ENCODE measurements at regions not wholly inside any gene's neighbourhood (a gene's known extent, or its start where the extent isn't known, plus 50 kb on each side); places are given as distances from the start of the nearest gene placed in this dataset.

GRCh38 chr7:84271543-84271942 is 77.0 kb upstream of the SEMA3A start:
- Histone ChIP-seq H3K4me3 (no peak overlapping the region), H3K36me3 (ENCODE audit: control insufficient read depth in 2 of 2, insufficient read depth in 2 of 2, low read length in 1 of 2) (no peaks in the 10 kb centered on the region), H3K4me2 (ENCODE audit: control insufficient read depth, insufficient read depth) (no peak overlapping the region), H2AFZ (ENCODE audit: control insufficient read depth, low read depth, low read length) (no peak overlapping the region), H4K20me1 (ENCODE audit: control insufficient read depth, insufficient read depth) (no peaks in the 10 kb centered on the region), H3K9me3 (replicated peaks; ENCODE audit: control insufficient read depth, insufficient read depth, low read length) (no peaks in the 10 kb centered on the region), H3K27ac (ENCODE audit: control insufficient read depth, insufficient read depth) (no peak overlapping the region), H3K4me1 (ENCODE audit: control insufficient read depth, insufficient read depth, low read length) (no peaks in the 10 kb centered on the region), H3K79me2 (ENCODE audit: control insufficient read depth, insufficient read depth, low read length) (no peaks in the 10 kb centered on the region), H3K9ac (ENCODE audit: control insufficient read depth, insufficient read depth, low read length) (no peak overlapping the region), H3K27me3 (replicated peaks in 1 of 2; ENCODE audit: control insufficient read depth in 2 of 2, insufficient read depth in 2 of 2, low read length in 1 of 2) (no peaks in the 10 kb centered on the region)
- SMC1A ChIA-PET (ENCODE audit: uncharacterized antibody, unreplicated experiment), result interaction anchor here (0.5 to 0.9 kb wide), 2 partner anchors 15 to 80 kb away, joined by 3 to 4 read pairs; no protein-coding TSS in a partner anchor
- in situ Hi-C loops (cut with MboI) (no loop called here), intact Hi-C loops (cut with micrococcal nuclease; ENCODE audit: unreplicated experiment) (no loop called here)
- POLR2A ChIA-PET, result no interaction called here
- FAIRE-seq (no peak), DNase-seq (ENCODE audit: low read depth, low spot score) (no peak), ATAC-seq (no peak)
- CTCF ChIA-PET, result interaction anchor here (0.6 kb wide), 1 partner anchor 12 kb away, joined by 3 read pairs; no protein-coding TSS in a partner anchor
- BruUV-seq (replicated peaks), result no TSS peak
- WGBS (ENCODE audit: insufficient coverage, insufficient replicate concordance, low lambda C conversion rate, missing lambda C conversion rate), result 0% methylated on average over 1 of the region's 1 CpG
- RAD21 ChIA-PET (ENCODE audit: unreplicated experiment), result no interaction called here
- TF ChIP-seq E4F1 (IDR thresholded peaks at IDR 0.05; ENCODE audit: borderline replicate concordance, partially characterized antibody), result no peak
- TF ChIP-seq MXI1 (IDR thresholded peaks at IDR 0.05; ENCODE audit: low read depth, low read length), result no peak
- TF ChIP-seq ZNF217 (IDR thresholded peaks at IDR 0.05), result no peak
- TF ChIP-seq NFYA (IDR thresholded peaks at IDR 0.05; ENCODE audit: borderline replicate concordance, low read depth, low read length), result no peak
- no peak for TF ChIP-seq ZBTB11 (CRISPR knock-in tag; IDR thresholded peaks at IDR 0.05)
- TF ChIP-seq RELA (IDR thresholded peaks at IDR 0.05; ENCODE audit: borderline replicate concordance, partially characterized antibody), result no peak
- TF ChIP-seq ZBTB33 (IDR thresholded peaks at IDR 0.05), result no peak
- TF ChIP-seq HDGF (IDR thresholded peaks at IDR 0.05), result no peak
- no peak for TF ChIP-seq NBN (IDR thresholded peaks at IDR 0.05)
- TF ChIP-seq RBBP5 (conservative IDR thresholded peaks at IDR 0.05), result no peak
- TF ChIP-seq NR2C2 (IDR thresholded peaks at IDR 0.05; ENCODE audit: borderline replicate concordance, control insufficient read depth, insufficient read length, low read depth), result no peak
- no peak for TF ChIP-seq YY1 (IDR thresholded peaks at IDR 0.05; ENCODE audit: low read depth, low read length)
- TF ChIP-seq USF2 (IDR thresholded peaks at IDR 0.05; ENCODE audit: borderline replicate concordance, low read depth, low read length), result no peak
- no peak for TF ChIP-seq CHD2 (IDR thresholded peaks at IDR 0.05; ENCODE audit: borderline replicate concordance, low read depth, low read length)
- no peak for TF ChIP-seq CBX5 (IDR thresholded peaks at IDR 0.05; ENCODE audit: low read depth)
- TF ChIP-seq ATF3 (IDR thresholded peaks at IDR 0.05; ENCODE audit: borderline replicate concordance, extremely low read depth, low read depth, low read length), result no peak

Measured in GM12878 (cell line).